T-cell (primary cell): ENCODE measurements at regions not wholly inside any gene's neighbourhood (a gene's known extent, or its start where the extent isn't known, plus 50 kb on each side); places are given as distances from the start of the nearest gene placed in this dataset.

Experiments
- ATAC-seq, 4 experiments: fragments of 200-7000 bp in 3 of 4; fragments of 150-1000 bp in 1 of 4; cut with Tn5 transposase; replicated peaks in 1 of 4; 1 replicate in 3 of 4; 2 replicates in 1 of 4; pipeline ENCODE4 v1.10.0; 2021; ENCODE audit warnings: moderate library complexity in 3 of 4, mild to moderate bottlenecking in 2 of 4, moderate number of reproducible peaks in 1 of 4
- CTCF ChIA-PET, 2 donors: fragments of 300-600 bp; sonication (Branson Sonifier 250); formaldehyde crosslinking; loops; one replicate each; lab custom pipeline; 2022; ENCODE audit warnings: antibody characterized with exemption in 2 of 2; lab: Charles Lee
- POLR2A ChIA-PET, 2 donors: fragments of 300-600 bp; sonication (Branson Sonifier 250); formaldehyde crosslinking; loops; one replicate each; lab custom pipeline; 2022; ENCODE audit warnings: antibody characterized with exemption in 2 of 2; lab: Charles Lee
- DNase-seq, 35 experiments: peaks; one replicate each; pipeline versions ENCODE4 v3.0.0 to v3.0.0-alpha.2; 2013 to 2023
- H3K27ac ChIP-seq: one replicate; pipeline ENCODE4 v1.5.1; 2013; ENCODE audit warnings: low read length
- H3K27me3 ChIP-seq, 2 experiments: replicated peaks in 1 of 2; 1 replicate in 1 of 2; 2 replicates in 1 of 2; pipeline versions ENCODE4 v1.6.1 to v1.7.0; 2013; ENCODE audit warnings: low read length in 1 of 2, mixed read lengths in 1 of 2; ENCODE audit not compliant: control insufficient read depth in 2 of 2, insufficient read depth in 2 of 2; ENCODE audit errors: extremely low read depth in 1 of 2
- H3K36me3 ChIP-seq, 2 donors: 1 replicate in 1 of 2; 2 replicates in 1 of 2; pipeline versions ENCODE4 v1.6.1 to v1.7.0; 2013; ENCODE audit warnings: low read length in 1 of 2; ENCODE audit not compliant: control insufficient read depth in 2 of 2, insufficient read depth in 1 of 2; ENCODE audit errors: extremely low read depth in 1 of 2
- H3K4me1 ChIP-seq, 2 experiments: 1 replicate in 1 of 2; 2 replicates in 1 of 2; pipeline versions ENCODE4 v1.6.1 to v1.7.0; 2013; ENCODE audit warnings: low read length in 2 of 2, mixed read lengths in 1 of 2; ENCODE audit not compliant: insufficient read depth in 2 of 2, control insufficient read depth in 1 of 2; ENCODE audit errors: extremely low read depth in 1 of 2
- H3K4me3 ChIP-seq, 2 donors: 1 replicate in 1 of 2; 2 replicates in 1 of 2; pipeline versions ENCODE4 v1.5.1 to v1.7.0; 2013; ENCODE audit warnings: mild to moderate bottlenecking in 2 of 2, low read length in 1 of 2, moderate library complexity in 1 of 2; ENCODE audit not compliant: control insufficient read depth in 1 of 2; ENCODE audit errors: extremely low read depth in 1 of 2
- H3K9me3 ChIP-seq: 2 replicates; pipeline ENCODE4 v1.7.0; 2013
- H3K27ac Mint-ChIP-seq, 2 donors: one replicate each; pipeline ENCODE4 v1.8.0; 2020 to 2021; ENCODE audit warnings: mild to moderate bottlenecking in 2 of 2, mixed read lengths in 2 of 2
- H3K27me3 Mint-ChIP-seq, 2 donors: one replicate each; pipeline ENCODE4 v1.8.0; 2021 to 2022; ENCODE audit warnings: mixed read lengths in 2 of 2
- H3K36me3 Mint-ChIP-seq: one replicate; pipeline ENCODE4 v1.8.0; 2021; ENCODE audit warnings: mixed read lengths
- H3K4me1 Mint-ChIP-seq, 3 donors: one replicate each; pipeline ENCODE4 v1.8.0; 2020 to 2022; ENCODE audit warnings: mixed read lengths in 3 of 3, mild to moderate bottlenecking in 1 of 3
- H3K4me3 Mint-ChIP-seq, 3 donors: one replicate each; pipeline ENCODE4 v1.8.0; 2020 to 2022; ENCODE audit warnings: mild to moderate bottlenecking in 3 of 3, mixed read lengths in 3 of 3, moderate library complexity in 3 of 3
- H3K9me3 Mint-ChIP-seq, 3 donors: one replicate each; pipeline ENCODE4 v1.8.0; 2020 to 2022; ENCODE audit warnings: mixed read lengths in 3 of 3
- WGBS: methylation state at CpG from one replicate; pipeline ENCODE4 v1.1.5; 2013; ENCODE audit warnings: missing lambda C conversion rate; ENCODE audit not compliant: insufficient coverage; 5-methylcytosine and 5-hydroxymethylcytosine counted together

DNA sequence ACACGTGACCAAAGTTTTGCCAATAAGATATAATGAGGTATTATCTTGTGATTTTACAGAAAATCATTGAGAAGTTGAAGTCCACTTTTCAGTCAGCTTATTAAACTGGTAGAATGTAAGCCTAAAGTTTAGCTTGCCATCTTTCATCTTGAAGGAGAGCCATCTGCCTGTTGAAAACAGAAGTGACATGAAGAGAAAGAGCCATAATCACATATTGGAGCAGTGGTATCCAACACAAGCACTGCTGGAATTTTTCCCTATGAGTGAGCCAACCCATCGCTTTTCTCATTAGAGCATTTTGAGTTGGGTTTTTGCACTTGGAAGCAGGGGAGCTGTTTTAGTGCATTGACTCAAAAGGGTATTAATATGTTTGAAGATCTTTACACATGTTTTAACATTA lies 117.6 kb upstream of the FERD3L start:
- CTCF ChIA-PET: no interaction called here

DNA sequence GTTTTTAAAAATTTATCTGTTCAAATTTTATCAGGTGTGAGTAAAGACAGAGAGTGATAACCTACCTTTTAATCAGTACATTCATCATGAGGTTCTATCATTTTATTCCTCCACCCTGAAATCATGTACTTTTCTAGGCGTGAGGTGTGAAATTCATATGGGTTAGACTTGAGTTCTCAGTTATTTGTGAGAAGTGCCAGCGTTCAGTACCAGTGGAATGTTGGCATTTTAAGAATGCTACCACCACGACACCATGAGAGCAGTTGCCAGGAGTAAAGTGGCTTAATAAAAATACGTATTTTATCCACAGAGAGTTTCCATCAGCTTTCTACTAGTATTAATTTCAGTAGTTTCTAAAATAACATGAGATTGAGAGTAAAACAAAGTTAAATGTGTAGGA lies 104.1 kb upstream of the FERD3L start:
- Histone ChIP-seq H3K27ac (no peak overlapping the region), H3K9me3 (no peaks in the 10 kb centered on the region), H3K4me1 (no peaks in the 10 kb centered on the region), H3K36me3 (no peaks in the 10 kb centered on the region), H3K4me3 (no peak overlapping the region), H3K27me3 (no peaks in the 10 kb centered on the region)
- Mint-ChIP-seq H3K4me3 (no peak overlapping the region), H3K27ac (no peak overlapping the region), H3K36me3 (no peaks in the 10 kb centered on the region), H3K4me1 (no peaks in the 10 kb centered on the region), H3K27me3 (no peaks in the 10 kb centered on the region), H3K9me3 (peaks cover 4 to 18% (median 6%) of the 10 kb centered on the region in 3 donors)
- no peak for DNase-seq
- ATAC-seq: no peak
- CTCF ChIA-PET: no interaction called here
- POLR2A ChIA-PET: no interaction called here
- no CpG with 5 or more reads among the region's 4 CpGs for WGBS

More for the DNA sequence above, 117.6 kb upstream of the FERD3L start:
- H3K36me3 ChIP-seq: no peaks in the 10 kb centered on the region
- no peaks in the 10 kb centered on the region for H3K9me3 ChIP-seq
- Mint-ChIP-seq H3K4me1 (no peaks in the 10 kb centered on the region), H3K36me3 (no peaks in the 10 kb centered on the region), H3K27me3 (no peaks in the 10 kb centered on the region), H3K27ac (no peak overlapping the region), H3K4me3 (no peak overlapping the region), H3K9me3 (peaks cover 0 to 25% (median 16%) of the 10 kb centered on the region in 3 donors)
- no peak overlapping the region for H3K4me3 ChIP-seq
- POLR2A ChIA-PET: no interaction called here
- WGBS: 55% methylated on average over 1 of the region's 2 CpGs
- DNase-seq (no peak), ATAC-seq (no peak)
- H3K27ac ChIP-seq: no peak overlapping the region
- no peaks in the 10 kb centered on the region for H3K27me3 ChIP-seq
- no peaks in the 10 kb centered on the region for H3K4me1 ChIP-seq

DNA sequence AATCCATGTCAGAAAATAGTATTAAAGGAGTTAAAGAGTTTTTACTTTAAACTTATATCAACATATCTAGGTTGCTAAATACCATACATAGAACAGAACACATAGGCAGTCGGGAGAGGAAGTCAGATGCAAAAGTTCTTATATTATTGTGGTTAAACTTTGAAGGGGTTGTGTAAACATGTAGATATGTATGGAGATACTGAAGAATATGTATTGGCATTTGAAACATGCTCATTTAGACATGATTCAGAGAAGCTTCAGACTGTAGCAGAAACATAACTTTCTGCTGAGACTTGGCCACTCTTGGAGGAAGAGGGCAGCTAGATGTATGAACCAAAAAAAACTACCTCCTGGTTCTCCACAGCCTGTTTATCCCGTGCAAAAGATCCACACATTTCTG lies 103.5 kb upstream of the FERD3L start:
- no peaks in the 10 kb centered on the region for H3K4me1 ChIP-seq
- no peaks in the 10 kb centered on the region for H3K27me3 Mint-ChIP-seq
- H3K27me3 ChIP-seq: no peaks in the 10 kb centered on the region
- ChIA-PET CTCF (no interaction called here), POLR2A (no interaction called here)
- H3K36me3 ChIP-seq: no peaks in the 10 kb centered on the region
- no peaks in the 10 kb centered on the region for H3K9me3 ChIP-seq
- no peak overlapping the region for H3K4me3 Mint-ChIP-seq
- H3K4me3 ChIP-seq: no peak overlapping the region
- H3K36me3 Mint-ChIP-seq: no peaks in the 10 kb centered on the region
- no peak for ATAC-seq
- no CpG with 5 or more reads among the region's 2 CpGs for WGBS
- no peak for DNase-seq
- H3K27ac ChIP-seq: no peak overlapping the region
- H3K9me3 Mint-ChIP-seq: peaks cover 4 to 18% (median 4%) of the 10 kb centered on the region in 3 donors
- no peak overlapping the region for H3K27ac Mint-ChIP-seq
- no peaks in the 10 kb centered on the region for H3K4me1 Mint-ChIP-seq

DNA sequence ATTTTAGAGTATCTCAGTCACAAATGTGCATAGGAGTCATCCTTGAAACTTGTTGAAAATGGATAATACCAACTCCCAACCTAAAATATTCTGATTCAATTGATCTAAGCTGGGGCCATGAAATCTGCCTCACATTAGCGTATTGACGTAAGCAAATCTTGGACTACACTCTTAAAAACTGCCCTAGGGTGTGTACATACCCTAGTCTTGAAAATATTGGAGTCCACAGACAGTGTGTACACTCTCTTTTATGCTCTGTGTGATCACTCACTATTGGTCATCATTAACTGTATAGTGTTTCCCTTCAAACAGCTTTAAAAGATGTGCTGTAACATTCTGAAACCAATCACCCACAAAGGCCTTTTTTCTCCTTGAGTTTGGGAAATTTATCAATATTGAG lies 102.9 kb upstream of the FERD3L start:
- no CpG with 5 or more reads among the region's 2 CpGs for WGBS
- DNase-seq (no peak), ATAC-seq (no peak)
- no peak overlapping the region for H3K27ac ChIP-seq
- no peak overlapping the region for H3K4me3 ChIP-seq
- CTCF ChIA-PET: no interaction called here
- H3K4me1 ChIP-seq: no peaks in the 10 kb centered on the region
- no peaks in the 10 kb centered on the region for H3K9me3 ChIP-seq
- H3K36me3 Mint-ChIP-seq: no peaks in the 10 kb centered on the region
- H3K36me3 ChIP-seq: no peaks in the 10 kb centered on the region
- POLR2A ChIA-PET: no interaction called here
- peaks cover 4 to 18% (median 4%) of the 10 kb centered on the region in 3 donors for H3K9me3 Mint-ChIP-seq
- no peak overlapping the region for H3K4me3 Mint-ChIP-seq
- H3K4me1 Mint-ChIP-seq: no peaks in the 10 kb centered on the region
- H3K27me3 Mint-ChIP-seq: no peaks in the 10 kb centered on the region
- no peaks in the 10 kb centered on the region for H3K27me3 ChIP-seq
- H3K27ac Mint-ChIP-seq: no peak overlapping the region

DNA sequence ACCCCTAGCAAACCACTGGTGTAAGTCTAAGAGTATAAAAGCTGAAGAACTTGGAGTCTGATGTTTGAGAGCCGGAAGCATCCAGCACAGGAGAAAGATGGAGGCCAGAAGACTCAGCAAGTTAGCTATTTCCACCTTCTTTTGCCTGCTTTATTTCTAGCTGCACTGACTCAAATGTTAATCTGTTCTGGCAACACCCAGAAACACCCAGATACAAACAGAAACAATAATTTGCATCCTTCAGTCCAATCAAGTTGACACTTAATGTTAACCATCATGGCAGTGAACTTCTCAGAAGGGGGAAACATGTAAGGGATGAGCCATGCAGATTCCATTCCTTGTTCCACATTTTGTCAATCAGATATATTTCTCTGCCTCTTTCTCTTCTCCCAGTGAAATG lies 101.8 kb upstream of the FERD3L start:
- POLR2A ChIA-PET: no interaction called here

DNA sequence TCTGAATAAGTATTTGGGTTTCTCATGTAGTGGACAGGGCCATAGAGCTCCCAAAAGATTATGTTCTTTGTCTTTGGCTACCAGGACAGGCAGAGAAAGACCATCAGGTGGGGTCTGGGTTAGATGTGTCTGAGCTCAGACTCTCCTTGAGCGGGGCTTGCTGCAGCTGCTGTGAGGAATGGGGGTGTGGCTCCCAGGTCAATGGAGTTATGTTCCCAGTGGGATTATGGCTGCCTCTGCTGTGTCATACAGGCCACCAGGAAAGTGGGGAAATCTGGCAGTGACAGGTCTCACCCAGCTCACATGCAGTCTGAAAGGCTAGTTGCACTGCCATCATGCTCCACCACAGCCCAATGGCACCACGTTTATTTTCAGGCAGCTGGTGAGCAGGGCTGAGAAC lies 97.0 kb upstream of the FERD3L start:
- POLR2A ChIA-PET: interaction anchor here in 1 of 2 donors (0.6 kb wide), 1 partner anchor 72 kb away, joined by 3 read pairs; no protein-coding TSS in a partner anchor
- no peaks in the 10 kb centered on the region for H3K36me3 Mint-ChIP-seq

More for the DNA sequence above, 101.8 kb upstream of the FERD3L start:
- Histone ChIP-seq H3K27ac (no peak overlapping the region), H3K36me3 (no peaks in the 10 kb centered on the region), H3K27me3 (no peaks in the 10 kb centered on the region), H3K4me3 (no peak overlapping the region), H3K4me1 (no peaks in the 10 kb centered on the region), H3K9me3 (no peaks in the 10 kb centered on the region)
- Mint-ChIP-seq H3K36me3 (no peaks in the 10 kb centered on the region), H3K4me3 (no peak overlapping the region), H3K4me1 (no peaks in the 10 kb centered on the region), H3K27ac (no peak overlapping the region), H3K27me3 (no peaks in the 10 kb centered on the region), H3K9me3 (peaks cover 0 to 13% (median 4%) of the 10 kb centered on the region in 3 donors)
- 100% methylated on average over 1 of the region's 1 CpG for WGBS
- CTCF ChIA-PET: no interaction called here
- ATAC-seq (no peak), DNase-seq (no peak)

DNA sequence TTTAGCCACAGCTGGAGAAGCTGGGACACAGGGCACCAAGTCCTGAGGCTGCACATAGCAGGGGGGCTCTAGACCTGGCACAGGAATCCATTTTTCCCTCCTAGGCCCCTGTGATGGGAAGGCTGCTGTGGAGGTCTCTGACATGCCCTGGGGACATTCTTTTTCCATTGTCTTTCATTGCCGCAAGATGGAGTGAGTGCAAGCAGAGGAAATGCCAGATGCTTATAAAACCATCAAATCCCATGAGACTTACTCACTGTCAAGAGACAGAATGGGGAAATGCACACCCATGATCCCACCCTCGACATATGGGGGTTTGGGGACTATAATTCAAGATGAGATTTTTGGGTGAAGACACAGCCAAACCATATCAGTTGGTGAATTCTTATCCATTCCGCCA lies 94.7 kb upstream of the FERD3L start:
- Mint-ChIP-seq H3K27me3 (no peaks in the 10 kb centered on the region), H3K27ac (no peak overlapping the region), H3K9me3 (peaks cover 11 to 32% (median 13%) of the 10 kb centered on the region in 3 donors), H3K4me3 (no peak overlapping the region), H3K4me1 (no peaks in the 10 kb centered on the region), H3K36me3 (no peaks in the 10 kb centered on the region)
- H3K27me3 ChIP-seq: no peaks in the 10 kb centered on the region
- CTCF ChIA-PET: interaction anchor here in 1 of 2 donors (0.7 kb wide), 2 partner anchors 52 to 129 kb away, joined by 3 to 4 read pairs; no protein-coding TSS in a partner anchor
- POLR2A ChIA-PET: no interaction called here
- ATAC-seq: no peak
- no peak for DNase-seq
- no CpG with 5 or more reads among the region's 3 CpGs for WGBS
- no peaks in the 10 kb centered on the region for H3K9me3 ChIP-seq
- H3K4me1 ChIP-seq: no peaks in the 10 kb centered on the region
- H3K4me3 ChIP-seq: no peak overlapping the region
- no peaks in the 10 kb centered on the region for H3K36me3 ChIP-seq
- no peak overlapping the region for H3K27ac ChIP-seq

More for the DNA sequence above, 97.0 kb upstream of the FERD3L start:
- Histone ChIP-seq H3K9me3 (no peaks in the 10 kb centered on the region), H3K36me3 (no peaks in the 10 kb centered on the region), H3K4me3 (no peak overlapping the region), H3K27ac (no peak overlapping the region), H3K27me3 (no peaks in the 10 kb centered on the region), H3K4me1 (no peaks in the 10 kb centered on the region)
- DNase-seq (no peak), ATAC-seq (no peak)
- H3K27ac Mint-ChIP-seq: no peak overlapping the region
- peaks cover 11 to 29% (median 11%) of the 10 kb centered on the region in 3 donors for H3K9me3 Mint-ChIP-seq
- WGBS: 58% methylated on average over 2 of the region's 2 CpGs
- H3K4me3 Mint-ChIP-seq: no peak overlapping the region
- no peaks in the 10 kb centered on the region for H3K4me1 Mint-ChIP-seq
- CTCF ChIA-PET: no interaction called here
- no peaks in the 10 kb centered on the region for H3K27me3 Mint-ChIP-seq
